ENCODE measurements at regions not wholly inside any gene's neighbourhood (a gene's known extent, or its start where the extent isn't known, plus 50 kb on each side); places are given as distances from the start of the nearest gene placed in this dataset.

GRCh38 chr13:47621931-47622330, 379.1 kb downstream of the SUCLA2 start:
- DNase-seq (ENCODE audit: low read depth), result no peak

- DNase-seq (ENCODE audit: low read depth), result no peak
Observed at GRCh38 chr13:47611664-47612288, 389.3 kb downstream of the SUCLA2 start.

DNA sequence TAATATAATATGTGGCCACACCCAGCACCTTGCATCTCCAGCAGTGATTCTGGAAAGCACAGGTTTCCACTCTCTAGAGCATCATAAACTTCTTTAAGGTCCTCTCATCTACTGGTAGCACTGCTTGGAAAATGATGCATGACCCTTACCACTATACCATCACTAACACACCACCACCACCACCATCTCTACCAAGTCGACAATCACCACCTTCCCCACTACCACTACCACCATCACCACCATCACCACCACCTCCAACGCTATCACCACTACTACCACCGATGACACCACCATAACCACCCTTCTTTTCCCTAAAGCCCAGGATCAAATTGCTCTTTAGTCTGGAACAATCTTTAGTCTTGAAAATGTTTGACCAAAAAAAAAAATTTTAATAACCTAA, 390.4 kb downstream of the SUCLA2 start:
- no peak for DNase-seq (ENCODE audit: low read depth)

GRCh38 chr13:47603365-47603764, 397.7 kb downstream of the SUCLA2 start:
- no peak for DNase-seq (ENCODE audit: low read depth)

GRCh38 chr13:47598340-47598911, 402.6 kb downstream of the SUCLA2 start:
- DNase-seq (ENCODE audit: low read depth), result no peak

- no peak for DNase-seq (ENCODE audit: low read depth)
Observed at GRCh38 chr13:47594833-47595232, 406.2 kb downstream of the SUCLA2 start.

- DNase-seq (ENCODE audit: low read depth), result no peak
Observed at GRCh38 chr13:47592256-47592655, 408.8 kb downstream of the SUCLA2 start.

DNA sequence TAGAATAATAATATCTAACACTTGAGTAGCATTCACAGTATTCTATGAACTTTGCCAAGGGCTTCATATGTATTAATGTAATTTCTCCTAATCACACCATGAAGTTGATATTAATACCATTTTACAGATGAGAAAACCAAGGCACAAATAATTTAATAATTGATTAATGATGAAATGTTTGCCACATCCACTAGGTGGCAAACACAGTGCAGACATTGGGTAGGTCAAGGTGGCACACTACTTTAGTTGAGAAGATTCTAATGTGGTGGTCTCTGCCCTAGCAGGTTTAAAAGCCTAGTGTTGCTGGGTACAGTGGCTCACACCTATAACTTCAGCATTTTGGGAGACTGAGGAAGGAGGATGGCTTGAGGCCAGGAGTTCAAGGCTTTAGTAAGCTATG, 412.4 kb downstream of the SUCLA2 start:
- no peak for DNase-seq (ENCODE audit: low read depth)

DNA sequence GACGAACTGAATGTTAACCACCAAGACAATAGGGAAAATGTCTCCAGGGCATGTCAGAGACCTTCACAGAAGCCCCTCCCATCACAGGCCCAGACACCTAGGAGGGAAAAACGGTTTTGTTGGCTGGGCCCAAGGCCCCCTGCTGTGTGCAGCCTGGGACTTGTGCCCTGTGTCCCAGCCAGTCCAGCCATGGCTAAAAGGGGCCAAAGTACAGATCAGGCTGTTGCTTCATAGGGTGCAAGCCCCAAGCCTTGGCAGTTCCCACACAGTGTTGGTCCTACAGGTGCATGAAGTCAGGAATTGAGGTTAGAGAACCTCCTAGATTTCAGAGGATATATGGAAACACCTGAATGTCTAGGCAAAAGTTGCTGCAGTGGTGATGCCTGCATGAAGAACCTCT, 428.7 kb downstream of the SUCLA2 start:
- DNase-seq (ENCODE audit: low read depth), result no peak

DNA sequence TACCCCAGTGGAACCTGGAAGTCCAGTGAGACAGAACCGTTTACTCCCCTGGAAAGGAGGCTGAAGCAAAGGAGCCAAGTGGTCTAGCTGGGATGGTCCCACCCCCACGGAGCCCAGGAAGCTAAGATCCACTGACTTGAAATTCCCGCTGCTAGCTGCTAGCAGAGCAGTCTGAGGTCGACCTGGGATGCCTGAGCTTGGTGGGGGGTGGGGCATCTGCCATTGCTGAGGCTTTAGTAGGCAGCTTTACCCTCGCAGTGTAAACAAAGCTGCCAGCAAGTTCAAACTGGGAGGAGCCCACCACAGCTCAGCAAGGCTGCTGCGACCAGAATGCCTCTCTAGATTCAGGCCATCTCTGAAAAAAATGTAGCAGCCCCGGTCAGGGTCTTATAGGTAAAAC, 437.0 kb downstream of the SUCLA2 start:
- DNase-seq (ENCODE audit: low read depth), result no peak

GRCh38 chr13:47556703-47557102, 444.4 kb downstream of the SUCLA2 start:
- DNase-seq (ENCODE audit: low read depth), result no peak

GRCh38 chr13:47555235-47555634, 445.8 kb downstream of the SUCLA2 start:
- no peak for DNase-seq (ENCODE audit: low read depth)

DNA sequence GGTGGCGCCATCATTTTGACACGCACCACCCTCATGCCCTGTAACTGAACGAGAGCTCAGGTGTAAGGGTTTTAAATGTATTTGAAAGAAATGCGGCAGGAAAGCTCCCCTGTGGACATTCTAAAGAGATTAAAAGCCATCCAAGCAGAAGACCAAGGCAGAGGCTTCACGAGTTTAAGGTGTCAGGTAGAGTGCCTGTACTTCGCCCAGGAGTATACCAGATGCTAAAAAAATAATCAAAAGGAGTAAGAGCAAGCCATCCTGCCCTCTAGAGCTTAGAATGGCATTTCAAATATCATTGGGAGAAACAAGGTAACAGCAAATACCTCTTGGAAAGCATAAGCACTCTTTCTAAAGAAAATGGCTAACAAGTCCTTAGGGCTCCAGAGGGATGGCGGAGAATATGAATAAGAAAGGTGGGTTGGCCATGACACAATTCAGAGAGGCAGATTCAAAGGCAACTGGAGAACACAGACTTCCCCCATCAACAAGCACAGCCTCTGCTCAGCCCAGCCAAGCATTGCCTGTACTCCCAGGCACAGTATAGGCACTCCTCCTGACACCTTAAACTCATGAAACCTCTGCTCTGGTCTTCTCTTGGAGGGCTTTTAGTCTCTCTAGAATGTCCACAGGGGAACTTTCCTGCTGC, 447.6 kb downstream of the SUCLA2 start:
- DNase-seq (ENCODE audit: low read depth), result no peak

GRCh38 chr13:47549219-47549752, 451.8 kb downstream of the SUCLA2 start:
- no peak for DNase-seq (ENCODE audit: low read depth)

GRCh38 chr13:47548294-47548840, 452.7 kb downstream of the SUCLA2 start:
- DNase-seq (ENCODE audit: low read depth), result no peak

DNA sequence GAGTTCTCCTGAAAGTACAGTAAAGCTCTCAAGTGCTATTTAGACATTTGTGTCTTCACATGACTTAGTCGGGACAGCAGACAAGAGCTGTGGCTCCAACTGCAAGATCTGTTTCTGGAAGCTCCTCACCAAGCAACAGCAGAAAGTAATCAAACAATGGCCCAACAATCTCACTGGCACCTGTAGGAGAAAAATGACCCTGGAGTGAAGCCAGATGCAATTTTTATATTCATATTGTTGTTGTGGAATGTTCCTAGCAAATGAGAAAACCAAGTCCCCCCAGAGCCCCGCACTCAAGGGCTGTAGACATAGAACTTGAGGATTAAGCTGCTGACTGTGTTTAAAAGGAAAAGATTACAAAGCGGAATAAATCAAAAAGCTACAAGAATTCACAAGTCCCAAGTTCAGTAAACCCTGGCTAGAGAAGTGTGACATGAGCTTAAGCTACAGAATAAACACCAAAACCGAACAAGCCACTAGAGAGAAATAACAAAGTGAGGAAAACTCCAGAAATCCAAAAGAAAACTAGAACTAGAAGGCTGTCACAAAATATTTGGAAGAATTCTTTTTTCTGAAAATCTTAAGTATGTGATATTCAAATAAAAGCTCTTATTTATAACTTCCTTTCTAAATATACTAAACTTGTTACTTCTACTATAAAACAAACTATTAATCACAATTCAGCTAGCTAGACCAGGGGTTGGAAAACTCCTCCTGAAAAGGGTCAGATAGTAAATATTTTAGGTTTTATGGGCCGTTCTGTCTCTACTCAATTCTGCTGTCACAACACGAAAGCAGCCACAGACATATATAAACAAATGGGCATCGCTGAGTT, 454.5 kb downstream of the SUCLA2 start:
- no peak for DNase-seq (ENCODE audit: low read depth)

GRCh38 chr13:47545201-47546024, 455.7 kb downstream of the SUCLA2 start:
- DNase-seq (ENCODE audit: low read depth), result peak; percentile 56

GRCh38 chr13:47539317-47539716, 461.8 kb downstream of the SUCLA2 start:
- DNase-seq (ENCODE audit: low read depth), result peak; percentile 51

DNA sequence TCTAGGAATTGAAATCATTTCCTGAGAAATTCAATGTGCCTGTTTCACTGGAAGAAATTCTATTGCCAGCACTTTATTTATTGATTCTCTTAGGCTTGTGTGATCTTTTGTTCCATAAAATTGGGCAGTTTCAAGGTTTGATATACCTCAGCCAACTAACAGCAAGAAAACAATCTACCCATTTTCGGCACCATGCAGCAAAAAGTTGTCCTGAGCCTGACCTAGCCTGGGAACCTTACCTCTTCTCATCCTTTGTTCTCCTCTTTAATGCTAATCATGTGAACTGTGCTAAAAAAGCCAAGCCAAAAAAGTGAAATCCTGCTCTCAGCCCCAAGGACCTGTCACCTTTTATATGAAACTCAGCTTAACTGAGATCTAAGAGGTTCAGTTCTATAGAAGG, 477.3 kb downstream of the SUCLA2 start:
- DNase-seq (ENCODE audit: low read depth), result no peak

- DNase-seq (ENCODE audit: low read depth), result no peak
Observed at GRCh38 chr13:47521890-47522487, 479.1 kb downstream of the SUCLA2 start.

DNA sequence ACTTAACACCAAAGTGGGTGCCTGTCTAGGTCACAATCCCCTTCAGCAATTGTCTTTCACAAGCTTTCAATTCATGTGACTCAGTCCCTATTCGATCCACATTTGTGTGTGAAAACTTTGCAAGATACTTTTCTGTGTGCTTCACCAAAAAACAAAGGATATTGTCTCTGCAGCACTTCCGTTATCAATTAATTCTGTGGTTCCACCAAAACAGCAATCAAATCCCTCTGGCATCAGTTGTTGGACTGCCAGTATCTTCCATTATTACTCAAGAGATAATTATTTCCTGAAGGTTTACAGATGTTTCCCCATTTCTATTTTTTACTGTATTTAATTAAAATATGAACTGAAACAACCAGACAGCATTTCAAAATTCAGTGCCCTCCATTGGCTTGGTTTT, 481.4 kb downstream of the SUCLA2 start:
- DNase-seq (ENCODE audit: low read depth), result peak; percentile 49
